HFFc6 (cell line): ENCODE measurements at regions not wholly inside any gene's neighbourhood (a gene's known extent, or its start where the extent isn't known, plus 50 kb on each side); places are given as distances from the start of the nearest gene placed in this dataset.

ENCODE experiments used
- DNase-seq: peaks from one replicate; pipeline ENCODE4 v3.0.0-alpha.2; 2018
- H3K27ac Mint-ChIP-seq: 2 replicates; pipeline ENCODE4 v1.8.0; 2020; ENCODE audit warnings: mild to moderate bottlenecking, mixed read lengths
- H3K27me3 Mint-ChIP-seq: 2 replicates; pipeline ENCODE4 v1.8.0; 2021; ENCODE audit warnings: mild to moderate bottlenecking, moderate library complexity, mixed read lengths; ENCODE audit not compliant: insufficient read depth
- H3K36me3 Mint-ChIP-seq: 2 replicates; pipeline ENCODE4 v1.8.0; 2021; ENCODE audit warnings: low read depth, mixed read lengths
- H3K4me1 Mint-ChIP-seq: 2 replicates; pipeline ENCODE4 v1.8.0; 2020; ENCODE audit warnings: low read depth, mixed read lengths
- H3K4me3 Mint-ChIP-seq: 2 replicates; pipeline ENCODE4 v1.8.0; 2020; ENCODE audit warnings: mild to moderate bottlenecking, moderate library complexity, mixed read lengths
- H3K9me3 Mint-ChIP-seq: 2 replicates; pipeline ENCODE4 v1.8.0; 2020; ENCODE audit warnings: mild to moderate bottlenecking, mixed read lengths
- CTCF ChIP-seq: fragments of 200-600 bp; sonication (generic); IDR thresholded peaks from 2 replicates; pipeline ENCODE4 v1.5.0; 2021; ENCODE audit warnings: antibody characterized with exemption, mild to moderate bottlenecking

- no peak for TF ChIP-seq CTCF
- Mint-ChIP-seq H3K27ac (no peak overlapping the region), H3K4me3 (no peak overlapping the region), H3K27me3 (no peaks in the 10 kb centered on the region; the same call in 1 of the 2 replicates), H3K9me3 (no peaks in the 10 kb centered on the region), H3K36me3 (no peaks in the 10 kb centered on the region), H3K4me1 (peaks cover 15% of the 10 kb centered on the region)
- no peak for DNase-seq
These were observed 337.7 kb downstream of the HDGFL1 start for GRCh38 chr6:22907085-22907484.

DNA sequence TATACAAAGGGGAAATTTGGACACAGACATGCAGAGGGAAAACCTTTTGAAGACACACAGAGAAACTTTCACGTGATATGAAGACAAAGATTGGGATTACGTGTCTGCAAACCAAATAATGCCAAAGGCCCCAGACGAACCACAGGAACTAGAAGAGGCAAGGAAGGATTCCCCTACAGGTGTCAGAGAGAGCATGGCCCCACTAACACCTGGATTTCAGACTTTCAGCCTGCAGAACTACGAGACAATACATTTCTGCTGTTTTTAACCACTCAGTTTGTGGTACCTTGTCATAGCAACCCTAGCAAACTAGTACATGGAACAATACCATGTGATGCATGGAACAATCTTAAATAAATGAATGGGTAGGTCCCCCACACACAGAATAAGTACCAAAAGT lies 341.0 kb downstream of the HDGFL1 start:
- Mint-ChIP-seq H3K4me1 (peaks cover 13% of the 10 kb centered on the region), H3K4me3 (no peak overlapping the region), H3K36me3 (no peaks in the 10 kb centered on the region), H3K27me3 (no peaks in the 10 kb centered on the region; the same call in none of the 2 replicates), H3K27ac (no peak overlapping the region), H3K9me3 (no peaks in the 10 kb centered on the region)
- no peak for TF ChIP-seq CTCF
- no peak for DNase-seq

- Mint-ChIP-seq H3K36me3 (no peaks in the 10 kb centered on the region), H3K4me1 (no peaks in the 10 kb centered on the region), H3K27me3 (no peaks in the 10 kb centered on the region; the same call in none of the 2 replicates), H3K27ac (no peak overlapping the region), H3K9me3 (no peaks in the 10 kb centered on the region), H3K4me3 (no peak overlapping the region)
- no peak for TF ChIP-seq CTCF
- DNase-seq: no peak
These were observed 344.2 kb downstream of the HDGFL1 start for GRCh38 chr6:22913612-22914011.

DNA sequence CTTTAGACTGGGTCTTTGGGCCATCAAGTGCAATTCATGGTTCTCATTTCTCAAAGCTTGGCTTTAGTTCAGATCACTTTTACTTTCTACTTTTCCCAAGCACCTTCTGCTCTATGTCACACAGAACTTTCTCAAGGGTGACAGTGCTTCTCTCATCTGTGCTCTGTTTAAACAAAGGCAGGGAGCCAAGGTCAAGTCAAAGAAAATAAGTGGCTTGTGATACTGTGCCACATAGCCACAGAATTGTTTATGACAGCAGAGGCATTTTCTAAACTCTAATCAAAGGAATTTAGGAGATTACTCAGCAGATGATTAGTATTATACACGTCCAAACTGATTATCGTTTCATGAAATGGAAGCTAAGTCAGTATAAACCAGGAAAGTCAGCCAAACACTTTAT lies 348.0 kb downstream of the HDGFL1 start:
- H3K9me3 Mint-ChIP-seq: no peaks in the 10 kb centered on the region
- no peak for TF ChIP-seq CTCF
- H3K4me1 Mint-ChIP-seq: no peaks in the 10 kb centered on the region
- no peaks in the 10 kb centered on the region for H3K36me3 Mint-ChIP-seq
- no peak overlapping the region for H3K4me3 Mint-ChIP-seq
- no peak overlapping the region for H3K27ac Mint-ChIP-seq
- H3K27me3 Mint-ChIP-seq: no peaks in the 10 kb centered on the region; the same call in 1 of the 2 replicates
- no peak for DNase-seq

DNA sequence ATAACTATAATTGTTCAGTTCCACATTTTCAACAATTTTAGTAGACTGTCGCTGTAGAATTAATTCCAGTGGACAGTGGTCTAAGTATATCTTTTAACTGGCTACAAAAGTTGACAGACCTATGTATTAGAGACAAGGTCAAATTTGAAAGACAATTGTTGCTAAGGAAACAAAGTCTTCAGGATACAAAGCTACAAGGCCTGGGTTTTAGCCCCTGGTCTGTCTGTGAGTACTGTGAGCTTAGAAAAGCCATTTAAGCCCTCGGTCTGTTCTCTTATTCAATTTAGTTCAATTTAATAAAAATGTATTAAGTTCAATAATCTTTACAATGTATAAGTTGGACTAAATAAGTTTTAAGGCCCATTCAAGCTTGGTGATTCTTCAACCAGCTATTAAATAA lies 352.5 kb downstream of the HDGFL1 start:
- no peak overlapping the region for H3K4me3 Mint-ChIP-seq
- H3K27me3 Mint-ChIP-seq: no peaks in the 10 kb centered on the region; the same call in 1 of the 2 replicates
- no peak for TF ChIP-seq CTCF
- DNase-seq: no peak
- H3K36me3 Mint-ChIP-seq: no peaks in the 10 kb centered on the region
- H3K9me3 Mint-ChIP-seq: no peaks in the 10 kb centered on the region
- H3K27ac Mint-ChIP-seq: no peak overlapping the region
- no peaks in the 10 kb centered on the region for H3K4me1 Mint-ChIP-seq

DNA sequence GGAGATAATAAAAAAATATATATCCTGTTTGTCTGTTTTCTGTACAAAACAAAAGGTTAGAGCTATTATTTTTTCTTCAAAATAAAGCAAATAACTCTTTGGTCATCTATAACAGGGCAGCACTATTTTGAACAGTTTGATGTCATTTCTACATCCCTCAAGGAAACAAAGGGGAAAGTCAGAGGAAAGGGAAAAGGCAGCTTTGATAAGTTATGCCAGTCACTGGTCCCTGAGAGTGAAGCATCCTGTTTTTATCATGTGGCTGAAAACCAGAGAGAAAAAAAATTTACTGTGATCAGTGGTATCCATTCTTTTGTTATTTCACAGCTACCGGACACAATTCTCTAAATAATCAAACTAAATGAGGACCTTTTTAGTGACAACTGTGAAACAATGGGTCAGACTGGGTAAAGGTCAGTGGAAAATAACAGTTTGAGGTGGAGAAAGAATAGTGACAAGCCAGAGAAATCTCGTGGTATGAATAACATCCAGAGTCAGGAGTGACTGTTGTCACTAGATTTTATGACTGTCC lies 356.0 kb downstream of the HDGFL1 start:
- TF ChIP-seq CTCF: no peak
- Mint-ChIP-seq H3K27ac (no peak overlapping the region), H3K36me3 (no peaks in the 10 kb centered on the region), H3K9me3 (no peaks in the 10 kb centered on the region), H3K27me3 (no peaks in the 10 kb centered on the region), H3K4me1 (no peaks in the 10 kb centered on the region), H3K4me3 (no peak overlapping the region)
- no peak for DNase-seq
